ENCODE measurements at regions not wholly inside any gene's neighbourhood (a gene's known extent, or its start where the extent isn't known, plus 50 kb on each side); places are given as distances from the start of the nearest gene placed in this dataset.
A peak's percentile ranks its signal among the peaks of the same experiment; 100 is the strongest.

- H3K79me2 ChIP-seq (ENCODE audit: insufficient read depth, low read length): no peaks in the 10 kb centered on the region
- no peak overlapping the region for H3K4me2 ChIP-seq (ENCODE audit: insufficient read depth, low read length)
- no peaks in the 10 kb centered on the region for H4K20me1 ChIP-seq (ENCODE audit: insufficient read depth, low read length)
- peaks cover 8% of the 10 kb centered on the region for H3K4me1 ChIP-seq (ENCODE audit: insufficient read depth, low read length)
- no peak for DNase-seq (ENCODE audit: insufficient read length, low spot score, missing footprints)
- no peaks in the 10 kb centered on the region for H3K36me3 ChIP-seq (ENCODE audit: insufficient read depth, low read length)
- H3K27me3 ChIP-seq (ENCODE audit: insufficient read depth, low read length): peaks cover 4% of the 10 kb centered on the region
- H2AFZ ChIP-seq (ENCODE audit: low read length): no peak overlapping the region
- no peak overlapping the region for H3K27ac ChIP-seq (ENCODE audit: low read depth, low read length)
- no peaks in the 10 kb centered on the region for H3K9me3 ChIP-seq (ENCODE audit: low read depth, low read length)
- no peak for TF ChIP-seq CTCF (IDR thresholded peaks at IDR 0.05; ENCODE audit: extremely low read depth, low read depth, low read length)
- no peak overlapping the region for H3K4me3 ChIP-seq (ENCODE audit: insufficient read depth, low read length)
These were observed 72.3 kb upstream of the C1QTNF9B start for GRCh38 chr13:23969647-23970046.

DNA sequence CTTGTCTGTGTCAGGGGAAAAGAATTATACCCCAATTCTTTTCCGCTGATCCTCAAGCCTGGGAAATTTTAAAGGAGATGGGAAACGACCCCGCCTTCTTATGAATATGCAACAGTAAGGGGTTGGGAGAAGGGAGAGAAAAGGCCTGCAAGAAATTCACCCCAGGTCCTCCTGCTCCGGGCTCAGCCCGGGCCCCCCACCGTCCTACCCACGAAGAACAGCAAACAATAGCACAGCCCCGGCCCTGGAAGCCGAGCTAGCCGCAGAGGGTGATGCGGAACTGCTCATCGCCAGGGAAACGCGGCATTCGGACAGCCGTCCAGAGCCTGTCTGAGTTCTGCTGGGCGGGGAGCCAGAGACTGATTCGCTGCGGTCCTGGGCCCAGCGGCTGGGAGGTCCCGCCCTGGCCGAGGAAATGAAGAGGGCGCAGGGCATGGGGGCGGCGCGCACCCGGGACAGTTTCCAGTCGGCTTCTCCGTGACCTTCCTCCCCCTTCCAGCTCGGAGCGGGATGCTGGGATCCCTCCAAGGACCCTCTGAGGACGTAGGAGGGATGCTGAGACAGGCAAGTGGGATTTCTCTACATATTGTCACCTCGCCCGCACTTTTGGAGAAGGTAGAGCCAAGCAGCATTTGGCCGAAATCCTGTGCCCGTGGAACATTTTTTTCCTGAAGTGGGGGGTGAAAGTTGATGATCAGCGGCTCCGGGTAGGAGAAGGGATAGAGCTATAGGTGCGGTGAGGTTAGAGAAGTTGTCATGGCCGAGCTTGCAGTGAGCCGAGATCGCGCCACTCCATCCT, 82.3 kb upstream of the C1QTNF9B start:
- H3K4me1 ChIP-seq (ENCODE audit: insufficient read depth, low read length): peaks cover 3% of the 10 kb centered on the region
- TF ChIP-seq CTCF (IDR thresholded peaks at IDR 0.05; ENCODE audit: extremely low read depth, low read depth, low read length): no peak
- H3K4me2 ChIP-seq (ENCODE audit: insufficient read depth, low read length): peak overlapping the region; percentile 98
- no peaks in the 10 kb centered on the region for H3K79me2 ChIP-seq (ENCODE audit: insufficient read depth, low read length)
- H3K27ac ChIP-seq (ENCODE audit: low read depth, low read length): peak overlapping the region; percentile 96
- H3K4me3 ChIP-seq (ENCODE audit: insufficient read depth, low read length): peak overlapping the region; percentile 94
- no peaks in the 10 kb centered on the region for H4K20me1 ChIP-seq (ENCODE audit: insufficient read depth, low read length)
- peak; percentile 97 for DNase-seq (ENCODE audit: insufficient read length, low spot score, missing footprints)
- H3K27me3 ChIP-seq (ENCODE audit: insufficient read depth, low read length): no peaks in the 10 kb centered on the region
- H2AFZ ChIP-seq (ENCODE audit: low read length): peak overlapping the region; percentile 98
- H3K36me3 ChIP-seq (ENCODE audit: insufficient read depth, low read length): no peaks in the 10 kb centered on the region
- H3K9me3 ChIP-seq (ENCODE audit: low read depth, low read length): no peaks in the 10 kb centered on the region

GRCh38 chr13:23980160-23980551, 82.9 kb upstream of the C1QTNF9B start:
- Histone ChIP-seq H3K27me3 (ENCODE audit: insufficient read depth, low read length) (no peaks in the 10 kb centered on the region), H3K9me3 (ENCODE audit: low read depth, low read length) (no peaks in the 10 kb centered on the region), H3K4me1 (ENCODE audit: insufficient read depth, low read length) (peaks cover 3% of the 10 kb centered on the region), H3K27ac (ENCODE audit: low read depth, low read length) (peak overlapping the region; percentile 96), H3K4me3 (ENCODE audit: insufficient read depth, low read length) (peak overlapping the region; percentile 94), H3K36me3 (ENCODE audit: insufficient read depth, low read length) (no peaks in the 10 kb centered on the region), H3K4me2 (ENCODE audit: insufficient read depth, low read length) (peak overlapping the region; percentile 98), H4K20me1 (ENCODE audit: insufficient read depth, low read length) (no peaks in the 10 kb centered on the region), H3K79me2 (ENCODE audit: insufficient read depth, low read length) (no peaks in the 10 kb centered on the region), H2AFZ (ENCODE audit: low read length) (peak overlapping the region; percentile 98)
- TF ChIP-seq CTCF (IDR thresholded peaks at IDR 0.05; ENCODE audit: extremely low read depth, low read depth, low read length): no peak
- DNase-seq (ENCODE audit: insufficient read length, low spot score, missing footprints): peak; percentile 98

DNA sequence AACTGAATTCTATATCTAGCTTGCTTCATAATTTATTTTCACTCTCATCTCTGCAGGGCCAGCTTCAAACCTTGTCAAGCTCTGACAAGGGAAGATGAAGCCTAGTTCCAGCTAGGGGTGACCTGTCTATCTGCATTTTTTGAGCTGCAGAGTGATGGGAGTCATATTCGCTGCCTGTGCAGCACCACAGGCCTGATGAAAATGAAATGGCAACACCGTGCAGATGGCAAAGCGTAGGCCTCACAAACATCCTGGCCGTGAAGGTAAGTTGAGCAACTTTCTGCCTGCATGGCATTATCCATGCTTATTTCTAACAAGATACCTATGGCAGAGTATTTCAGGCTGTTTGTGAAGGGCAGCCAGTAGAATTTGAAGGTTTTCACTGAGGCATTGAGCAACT, 86.4 kb upstream of the C1QTNF9B start:
- Histone ChIP-seq H3K36me3 (ENCODE audit: insufficient read depth, low read length) (no peaks in the 10 kb centered on the region), H3K4me1 (ENCODE audit: insufficient read depth, low read length) (peaks cover 16% of the 10 kb centered on the region), H3K27ac (ENCODE audit: low read depth, low read length) (no peak overlapping the region), H4K20me1 (ENCODE audit: insufficient read depth, low read length) (no peaks in the 10 kb centered on the region), H3K4me3 (ENCODE audit: insufficient read depth, low read length) (no peak overlapping the region), H2AFZ (ENCODE audit: low read length) (no peak overlapping the region), H3K4me2 (ENCODE audit: insufficient read depth, low read length) (no peak overlapping the region), H3K27me3 (ENCODE audit: insufficient read depth, low read length) (no peaks in the 10 kb centered on the region), H3K9me3 (ENCODE audit: low read depth, low read length) (no peaks in the 10 kb centered on the region), H3K79me2 (ENCODE audit: insufficient read depth, low read length) (no peaks in the 10 kb centered on the region)
- DNase-seq (ENCODE audit: insufficient read length, low spot score, missing footprints): no peak
- TF ChIP-seq CTCF (IDR thresholded peaks at IDR 0.05; ENCODE audit: extremely low read depth, low read depth, low read length): no peak

Measured in osteoblast (primary cell).